SU-DHL-6 (cell line): ENCODE measurements at regions not wholly inside any gene's neighbourhood (a gene's known extent, or its start where the extent isn't known, plus 50 kb on each side); places are given as distances from the start of the nearest gene placed in this dataset.

Source experiments
- H2AFZ ChIP-seq: fragments of 200-600 bp; sonication (generic); 2 replicates; pipeline ENCODE4 v1.6.1; 2014; ENCODE audit warnings: low read depth, mild to moderate bottlenecking, moderate library complexity, mixed read lengths, antibody characterized with exemption, low read length; ENCODE audit not compliant: severe bottlenecking
- H3F3A ChIP-seq: fragments of 200-600 bp; shearing (Covaris generic); 2 replicates; pipeline ENCODE4 v1.6.0; 2016; ENCODE audit warnings: antibody characterized with exemption, mild to moderate bottlenecking; ENCODE audit not compliant: insufficient read depth
- H3K27ac ChIP-seq: fragments of 200-600 bp; sonication (generic); 2 replicates; pipeline ENCODE4 v1.5.1; 2016; ENCODE audit warnings: low read depth, mild to moderate bottlenecking, low read length, moderate library complexity, mixed read lengths
- H3K27me3 ChIP-seq: fragments of 200-600 bp; sonication (generic), shearing (Covaris generic); 2 replicates; pipeline ENCODE4 v1.6.0; 2014; ENCODE audit warnings: mild to moderate bottlenecking, low read length
- H3K36me3 ChIP-seq: fragments of 200-600 bp; sonication (generic); 2 replicates; pipeline ENCODE4 v1.6.1; 2014; ENCODE audit warnings: mild to moderate bottlenecking, low read length, mixed read lengths
- H3K4me2 ChIP-seq: fragments of 300-600, 200-600 bp; shearing (Covaris generic), sonication (generic); 2 replicates; pipeline ENCODE4 v1.6.0; 2014; ENCODE audit warnings: low read length, low read depth, mild to moderate bottlenecking; ENCODE audit not compliant: poor library complexity, severe bottlenecking
- H3K4me3 ChIP-seq: fragments of 200-600 bp; sonication (generic); 2 replicates; pipeline ENCODE4 v1.5.1; 2014; ENCODE audit warnings: antibody characterized with exemption, low read length, mild to moderate bottlenecking, mixed read lengths; ENCODE audit not compliant: insufficient read depth, poor library complexity, severe bottlenecking
- H3K79me2 ChIP-seq: fragments of 200-600 bp; sonication (generic); 2 replicates; pipeline ENCODE4 v1.6.1; 2014; ENCODE audit warnings: mild to moderate bottlenecking, low read length, moderate library complexity; ENCODE audit not compliant: insufficient read depth
- H3K9ac ChIP-seq: fragments of 200-600 bp; sonication (generic); 2 replicates; pipeline ENCODE4 v1.7.0; 2014; ENCODE audit warnings: mild to moderate bottlenecking, low read length
- H3K9me2 ChIP-seq: fragments of 200-600 bp; sonication (generic); replicated peaks from 2 replicates; pipeline ENCODE4 v1.6.1; 2014; ENCODE audit warnings: low read length; ENCODE audit not compliant: insufficient read depth
- H3K9me3 ChIP-seq: fragments of 200-600 bp; sonication (generic); 2 replicates; pipeline ENCODE4 v1.6.1; 2014; ENCODE audit warnings: low read length, mixed read lengths; ENCODE audit not compliant: insufficient read depth
- H4K20me1 ChIP-seq: fragments of 200-600 bp; sonication (generic); 2 replicates; pipeline ENCODE4 v1.6.1; 2014; ENCODE audit warnings: low read depth, mild to moderate bottlenecking, antibody characterized with exemption, low read length, moderate library complexity, mixed read lengths
- EZH2phosphoT487 ChIP-seq: fragments of 200-600 bp; sonication (generic), shearing (Covaris generic); conservative IDR thresholded peaks from 2 replicates; pipeline ENCODE4 v1.6.1; 2018; ENCODE audit warnings: mild to moderate bottlenecking, antibody characterized with exemption, low read length, moderate library complexity, mixed read lengths
- TF ChIP-seq, protein P1 (sequence below): fragments of 200-600 bp; sonication (generic); IDR thresholded peaks from one replicate; pipeline ENCODE4 v1.5.1; 2017; ENCODE audit warnings: antibody characterized with exemption, mild to moderate bottlenecking, low read length, moderate library complexity; ENCODE audit not compliant: insufficient read depth, poor library complexity, severe bottlenecking

DNA sequence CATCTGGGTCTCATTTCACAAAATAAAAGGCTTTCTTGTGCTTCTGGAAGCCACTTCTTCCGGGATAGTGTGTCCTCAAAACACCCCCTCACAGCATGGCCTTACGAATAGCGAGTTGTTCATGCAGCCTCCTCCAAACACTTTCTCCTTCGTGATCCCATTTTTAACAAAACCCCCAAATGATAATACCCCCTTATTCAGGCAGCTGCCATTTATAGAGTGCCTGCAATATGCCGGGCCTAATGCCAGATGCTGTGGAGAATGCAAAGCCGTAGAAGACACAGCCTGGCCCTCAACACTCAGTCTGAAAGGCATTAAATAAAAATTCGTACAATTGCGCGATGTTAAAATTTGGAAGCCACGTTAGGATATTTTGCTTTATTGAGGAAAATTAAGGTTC, 66.4 kb upstream of the SLC44A1 start:
- Histone ChIP-seq H3K9me2 (no peaks in the 10 kb centered on the region), H3K27ac (no peak overlapping the region), H4K20me1 (no peaks in the 10 kb centered on the region), H3K4me2 (no peak overlapping the region), H3K36me3 (no peaks in the 10 kb centered on the region), H3K9me3 (no peaks in the 10 kb centered on the region), H3K9ac (no peak overlapping the region), H3F3A (no peaks in the 10 kb centered on the region), H2AFZ (no peak overlapping the region), H3K27me3 (no peaks in the 10 kb centered on the region), H3K79me2 (no peaks in the 10 kb centered on the region), H3K4me3 (no peak overlapping the region)
- TF ChIP-seq EZH2phosphoT487 = no peak
- TF ChIP-seq, protein P1, sequence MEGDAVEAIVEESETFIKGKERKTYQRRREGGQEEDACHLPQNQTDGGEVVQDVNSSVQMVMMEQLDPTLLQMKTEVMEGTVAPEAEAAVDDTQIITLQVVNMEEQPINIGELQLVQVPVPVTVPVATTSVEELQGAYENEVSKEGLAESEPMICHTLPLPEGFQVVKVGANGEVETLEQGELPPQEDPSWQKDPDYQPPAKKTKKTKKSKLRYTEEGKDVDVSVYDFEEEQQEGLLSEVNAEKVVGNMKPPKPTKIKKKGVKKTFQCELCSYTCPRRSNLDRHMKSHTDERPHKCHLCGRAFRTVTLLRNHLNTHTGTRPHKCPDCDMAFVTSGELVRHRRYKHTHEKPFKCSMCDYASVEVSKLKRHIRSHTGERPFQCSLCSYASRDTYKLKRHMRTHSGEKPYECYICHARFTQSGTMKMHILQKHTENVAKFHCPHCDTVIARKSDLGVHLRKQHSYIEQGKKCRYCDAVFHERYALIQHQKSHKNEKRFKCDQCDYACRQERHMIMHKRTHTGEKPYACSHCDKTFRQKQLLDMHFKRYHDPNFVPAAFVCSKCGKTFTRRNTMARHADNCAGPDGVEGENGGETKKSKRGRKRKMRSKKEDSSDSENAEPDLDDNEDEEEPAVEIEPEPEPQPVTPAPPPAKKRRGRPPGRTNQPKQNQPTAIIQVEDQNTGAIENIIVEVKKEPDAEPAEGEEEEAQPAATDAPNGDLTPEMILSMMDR = no peak

DNA sequence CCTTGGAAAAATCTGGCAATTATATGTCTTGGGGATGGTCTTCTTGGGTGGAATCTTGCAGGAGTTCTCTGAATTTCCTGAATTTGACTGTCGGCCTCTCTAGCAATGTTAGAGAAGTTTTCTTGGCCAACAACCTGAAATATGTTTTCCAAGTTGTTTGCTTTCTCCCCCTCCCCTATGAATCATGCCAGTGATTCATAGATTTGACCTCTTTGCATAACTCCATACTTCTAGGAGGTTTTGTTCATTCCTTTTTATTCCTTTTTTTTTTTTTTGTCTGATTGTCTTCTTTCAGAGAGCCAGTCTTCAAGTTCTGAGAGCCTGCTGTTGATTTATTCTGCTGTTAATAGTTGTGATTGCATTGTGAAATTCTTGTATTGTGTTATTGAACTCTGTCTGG, 56.7 kb upstream of the SLC44A1 start:
- H4K20me1 ChIP-seq = no peaks in the 10 kb centered on the region
- no peaks in the 10 kb centered on the region for H3K36me3 ChIP-seq
- no peaks in the 10 kb centered on the region for H3K27me3 ChIP-seq
- H3K9me2 ChIP-seq = no peaks in the 10 kb centered on the region
- no peak overlapping the region for H2AFZ ChIP-seq
- H3K9ac ChIP-seq = no peak overlapping the region
- TF ChIP-seq, protein P1 = no peak
- no peak for TF ChIP-seq EZH2phosphoT487
- no peaks in the 10 kb centered on the region for H3F3A ChIP-seq
- no peak overlapping the region for H3K4me2 ChIP-seq
- H3K79me2 ChIP-seq = no peaks in the 10 kb centered on the region
- no peak overlapping the region for H3K27ac ChIP-seq
- no peak overlapping the region for H3K4me3 ChIP-seq
- no peaks in the 10 kb centered on the region for H3K9me3 ChIP-seq

DNA sequence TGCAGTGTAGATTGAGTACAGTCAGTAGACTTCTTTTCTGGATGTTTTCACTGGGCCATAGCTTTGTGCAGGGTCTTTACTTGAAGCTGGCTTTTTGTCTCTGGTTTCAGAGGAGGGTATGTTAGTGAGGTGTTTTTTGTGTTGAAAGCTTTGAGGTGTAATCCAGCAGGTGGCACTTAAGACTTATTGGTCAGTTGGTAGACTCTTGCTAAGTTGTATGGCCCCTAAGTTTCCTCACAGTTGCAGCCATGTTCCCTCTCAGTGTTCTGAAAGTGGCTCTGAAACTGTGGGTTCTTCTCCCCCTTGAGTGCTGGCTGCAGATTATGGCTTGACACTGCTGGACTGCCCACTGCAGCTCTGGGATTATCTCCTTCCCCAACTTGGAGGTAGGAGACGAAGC, 55.7 kb upstream of the SLC44A1 start:
- Histone ChIP-seq H3K27ac (no peak overlapping the region), H4K20me1 (no peaks in the 10 kb centered on the region), H3K4me3 (no peak overlapping the region), H3F3A (no peaks in the 10 kb centered on the region), H2AFZ (no peak overlapping the region), H3K27me3 (no peaks in the 10 kb centered on the region), H3K4me2 (no peak overlapping the region), H3K36me3 (no peaks in the 10 kb centered on the region), H3K9ac (no peak overlapping the region), H3K79me2 (no peaks in the 10 kb centered on the region), H3K9me3 (no peaks in the 10 kb centered on the region), H3K9me2 (no peaks in the 10 kb centered on the region)
- TF ChIP-seq, protein P1 = no peak
- no peak for TF ChIP-seq EZH2phosphoT487
